PC-9 (cell line): ENCODE measurements at regions not wholly inside any gene's neighbourhood (a gene's known extent, or its start where the extent isn't known, plus 50 kb on each side); places are given as distances from the start of the nearest gene placed in this dataset.
"Not testable (repeated sequence)": the region's sequence is repeated elsewhere in the genome, so short reads cannot be mapped to it uniquely, and the experiment has no call there.

Experiments
- BruUV-seq: library from RNA; stranded (reverse); fragments of 400-500 nt; replicated peaks from 2 replicates; lab custom pipeline; 2021; lab: Mats Ljungman, UMichigan
- CTCF ChIA-PET: fragments of 300-600 bp; sonication (Branson Sonifier 250); formaldehyde crosslinking; loops from one replicate; lab custom pipeline; 2022; ENCODE audit warnings: antibody characterized with exemption; lab: Charles Lee
- POLR2A ChIA-PET: fragments of 300-600 bp; sonication (Branson Sonifier 250); formaldehyde crosslinking; loops from one replicate; lab custom pipeline; 2022; ENCODE audit warnings: antibody characterized with exemption; ENCODE audit not compliant: unreplicated experiment; lab: Charles Lee
- DNase-seq, 2 experiments: peaks; one replicate each; pipeline versions ENCODE4 v3.0.0 to v3.0.0-alpha.2; 2015 to 2022; ENCODE audit warnings: mixed read lengths in 1 of 2
- H2AFZ ChIP-seq: fragments of 200-600 bp; sonication (generic); 2 replicates; pipeline ENCODE4 v1.8.1; 2017; ENCODE audit warnings: antibody characterized with exemption
- H3F3A ChIP-seq: fragments of 200-600 bp; sonication (generic); 2 replicates; pipeline ENCODE4 v1.8.1; 2017; ENCODE audit warnings: antibody characterized with exemption, mild to moderate bottlenecking, low read depth; ENCODE audit not compliant: insufficient read depth
- H3K27ac ChIP-seq: fragments of 200-600 bp; sonication (generic); 2 replicates; pipeline ENCODE4 v1.6.1; 2016; ENCODE audit warnings: mixed run types
- H3K27me3 ChIP-seq: fragments of 200-600 bp; sonication (generic); 2 replicates; pipeline ENCODE4 v1.6.1; 2016; ENCODE audit warnings: low read depth, mixed run types; ENCODE audit not compliant: insufficient read depth
- H3K36me3 ChIP-seq: fragments of 200-600 bp; sonication (generic); 2 replicates; pipeline ENCODE4 v1.6.1; 2016; ENCODE audit warnings: low read depth, mixed run types
- H3K4me1 ChIP-seq: fragments of 200-600 bp; sonication (generic); replicated peaks from 2 replicates; pipeline ENCODE4 v1.6.1; 2016; ENCODE audit warnings: mixed run types; ENCODE audit not compliant: insufficient read depth
- H3K4me2 ChIP-seq: fragments of 200-600 bp; sonication (generic); 2 replicates; pipeline ENCODE4 v1.6.1; 2017; ENCODE audit warnings: mixed run types
- H3K4me3 ChIP-seq: fragments of 200-600 bp; sonication (generic); 2 replicates; pipeline ENCODE4 v1.6.1; 2016; ENCODE audit warnings: mixed run types
- H3K79me2 ChIP-seq: fragments of 200-600 bp; sonication (generic); 2 replicates; pipeline ENCODE4 v1.6.1; 2017; ENCODE audit warnings: low read depth, mixed run types
- H3K9me2 ChIP-seq: fragments of 200-600 bp; sonication (generic); 2 replicates; pipeline ENCODE4 v1.8.1; 2017; ENCODE audit warnings: mild to moderate bottlenecking; ENCODE audit not compliant: insufficient read depth
- H3K9me3 ChIP-seq: fragments of 200-600 bp; sonication (generic); 2 replicates; pipeline ENCODE4 v1.8.1; 2016; ENCODE audit warnings: low read depth; ENCODE audit not compliant: insufficient read depth
- H4K20me1 ChIP-seq: fragments of 200-600 bp; sonication (generic); 2 replicates; pipeline ENCODE4 v1.8.1; 2017; ENCODE audit not compliant: insufficient read depth
- EZH2 ChIP-seq: fragments of 200-600 bp; sonication (generic); IDR thresholded peaks from 2 replicates; pipeline ENCODE4 v1.8.0; 2017; ENCODE audit warnings: antibody characterized with exemption, low read depth
- intact Hi-C: fragments of 100-400 bp; cut with micrococcal nuclease; formaldehyde crosslinking; loops from one replicate; pipeline ENCODE4 v1.10.0; 2022; ENCODE audit not compliant: unreplicated experiment
- TF ChIP-seq, protein P1 (sequence below): fragments of 200-600 bp; sonication (generic); conservative IDR thresholded peaks from 2 replicates; pipeline ENCODE4 v1.6.1; 2017; ENCODE audit warnings: mixed run types, antibody characterized with exemption, mild to moderate bottlenecking, moderate library complexity

DNA sequence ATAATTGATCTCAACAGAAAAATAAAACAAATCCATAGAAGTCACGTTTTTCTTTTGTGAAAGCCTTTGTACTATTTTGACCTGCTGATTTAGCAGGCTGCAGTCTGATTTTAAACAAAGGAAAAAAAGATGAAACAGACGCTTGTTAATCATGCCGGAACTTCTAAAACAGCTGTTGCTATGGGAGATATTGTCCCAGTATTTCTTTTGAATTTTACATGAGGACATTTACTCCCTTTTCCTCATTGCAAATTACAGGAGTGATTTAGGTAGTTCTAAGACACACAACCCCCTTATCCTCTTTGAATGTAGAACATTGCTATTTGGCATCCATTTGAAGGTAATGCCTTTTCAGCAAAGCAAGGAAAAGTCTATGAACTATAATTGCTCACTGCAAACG is 416.1 kb downstream of the BCKDHB start:
- no peaks in the 10 kb centered on the region for H3K36me3 ChIP-seq
- no peaks in the 10 kb centered on the region for H3K79me2 ChIP-seq
- no peaks in the 10 kb centered on the region; the same call in 1 of the 2 replicates for H3K9me3 ChIP-seq
- no peak for DNase-seq
- no peaks in the 10 kb centered on the region for H3K9me2 ChIP-seq
- POLR2A ChIA-PET = no interaction called here
- H3K27ac ChIP-seq = no peak overlapping the region
- peaks cover 11% of the 10 kb centered on the region for H3K4me1 ChIP-seq
- no peaks in the 10 kb centered on the region for H4K20me1 ChIP-seq
- 0 out of 2 replicates have a peak, but pooled peaks cover 8% of the 10 kb centered on the region for H3F3A ChIP-seq
- intact Hi-C loops = no loop called here
- no peak overlapping the region for H3K4me3 ChIP-seq
- CTCF ChIA-PET = no interaction called here
- no peaks in the 10 kb centered on the region for H3K27me3 ChIP-seq
- H3K4me2 ChIP-seq = no peak overlapping the region
- BruUV-seq = no TSS peak
- TF ChIP-seq EZH2 = no peak
- TF ChIP-seq, protein P1, sequence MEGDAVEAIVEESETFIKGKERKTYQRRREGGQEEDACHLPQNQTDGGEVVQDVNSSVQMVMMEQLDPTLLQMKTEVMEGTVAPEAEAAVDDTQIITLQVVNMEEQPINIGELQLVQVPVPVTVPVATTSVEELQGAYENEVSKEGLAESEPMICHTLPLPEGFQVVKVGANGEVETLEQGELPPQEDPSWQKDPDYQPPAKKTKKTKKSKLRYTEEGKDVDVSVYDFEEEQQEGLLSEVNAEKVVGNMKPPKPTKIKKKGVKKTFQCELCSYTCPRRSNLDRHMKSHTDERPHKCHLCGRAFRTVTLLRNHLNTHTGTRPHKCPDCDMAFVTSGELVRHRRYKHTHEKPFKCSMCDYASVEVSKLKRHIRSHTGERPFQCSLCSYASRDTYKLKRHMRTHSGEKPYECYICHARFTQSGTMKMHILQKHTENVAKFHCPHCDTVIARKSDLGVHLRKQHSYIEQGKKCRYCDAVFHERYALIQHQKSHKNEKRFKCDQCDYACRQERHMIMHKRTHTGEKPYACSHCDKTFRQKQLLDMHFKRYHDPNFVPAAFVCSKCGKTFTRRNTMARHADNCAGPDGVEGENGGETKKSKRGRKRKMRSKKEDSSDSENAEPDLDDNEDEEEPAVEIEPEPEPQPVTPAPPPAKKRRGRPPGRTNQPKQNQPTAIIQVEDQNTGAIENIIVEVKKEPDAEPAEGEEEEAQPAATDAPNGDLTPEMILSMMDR = no peak
- H2AFZ ChIP-seq = no peak overlapping the region

DNA sequence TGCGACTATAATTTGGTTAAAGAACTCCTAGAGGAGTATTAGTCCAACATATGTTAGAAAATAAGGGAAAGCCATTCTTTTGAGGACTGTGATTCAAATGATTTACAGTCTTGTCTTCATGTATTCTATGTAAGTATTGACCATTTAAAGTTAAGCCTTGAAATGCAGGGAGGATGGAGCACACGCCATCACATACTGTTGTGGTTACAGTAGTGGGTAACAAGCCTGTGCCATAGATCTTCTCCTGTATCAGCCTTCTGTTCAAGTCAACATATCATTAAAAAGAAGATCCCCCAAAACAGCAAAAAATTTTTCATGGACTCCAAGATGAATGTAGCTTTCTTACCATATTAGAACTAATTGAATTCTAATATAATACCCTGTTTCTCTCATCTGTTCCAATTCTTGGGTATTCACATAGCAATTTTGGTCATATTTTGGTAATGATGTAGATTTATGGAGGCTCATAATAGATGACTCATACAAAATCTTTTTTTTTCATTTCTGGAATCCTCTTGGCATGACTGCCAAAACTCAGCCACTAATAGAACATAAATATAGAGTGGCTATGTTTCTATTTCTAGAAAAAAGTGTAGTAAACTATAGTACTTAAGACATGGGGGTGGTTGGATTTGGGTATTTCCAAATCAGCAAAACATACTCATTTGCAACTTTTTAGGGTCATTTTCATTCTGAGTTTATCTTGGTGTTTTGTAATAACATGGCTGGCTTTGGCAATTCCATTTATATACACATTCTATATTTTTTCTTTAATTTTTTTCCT is 413.5 kb downstream of the BCKDHB start:
- POLR2A ChIA-PET = no interaction called here
- intact Hi-C loops = no loop called here

DNA sequence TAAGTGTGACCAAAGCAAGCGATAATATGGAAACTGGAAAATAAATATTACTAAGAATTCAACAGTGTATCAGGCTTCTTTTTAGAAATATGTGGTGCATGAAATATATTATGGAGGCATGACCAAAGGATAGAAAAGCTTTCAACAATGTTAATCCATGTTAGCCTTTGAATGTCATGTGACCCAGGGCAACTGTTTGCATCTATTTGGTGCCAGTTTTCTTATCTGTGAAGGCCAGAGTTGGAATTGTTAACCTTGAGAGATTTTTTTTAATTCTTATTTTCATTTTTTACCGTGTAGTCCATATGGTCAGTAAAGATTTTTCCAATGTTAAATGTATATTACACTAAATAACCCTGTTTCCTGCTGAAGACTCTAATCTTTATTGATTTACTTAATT is 411.1 kb downstream of the BCKDHB start:
- no peaks in the 10 kb centered on the region for H3F3A ChIP-seq
- no peaks in the 10 kb centered on the region for H4K20me1 ChIP-seq
- no peak overlapping the region for H3K27ac ChIP-seq
- DNase-seq = no peak
- TF ChIP-seq, protein P1 = no peak
- TF ChIP-seq EZH2 = no peak
- H3K4me3 ChIP-seq = no peak overlapping the region
- BruUV-seq = no TSS peak
- intact Hi-C loops = no loop called here
- H3K9me2 ChIP-seq = no peaks in the 10 kb centered on the region
- H3K36me3 ChIP-seq = no peaks in the 10 kb centered on the region
- no peaks in the 10 kb centered on the region for H3K4me1 ChIP-seq
- no peaks in the 10 kb centered on the region for H3K9me3 ChIP-seq
- no peaks in the 10 kb centered on the region for H3K27me3 ChIP-seq
- no peak overlapping the region for H3K4me2 ChIP-seq
- ChIA-PET CTCF (no interaction called here), POLR2A (no interaction called here)
- no peak overlapping the region for H2AFZ ChIP-seq
- no peaks in the 10 kb centered on the region for H3K79me2 ChIP-seq

More for the DNA sequence above, 413.5 kb downstream of the BCKDHB start:
- Histone ChIP-seq H3K27me3 (no peaks in the 10 kb centered on the region), H3K4me3 (no peak overlapping the region), H3K4me1 (no peaks in the 10 kb centered on the region), H3K9me2 (no peaks in the 10 kb centered on the region), H2AFZ (no peak overlapping the region), H3K4me2 (no peak overlapping the region), H3K36me3 (no peaks in the 10 kb centered on the region), H3K9me3 (no peaks in the 10 kb centered on the region), H3K27ac (no peak overlapping the region), H3F3A (no peaks in the 10 kb centered on the region), H3K79me2 (no peaks in the 10 kb centered on the region), H4K20me1 (no peaks in the 10 kb centered on the region)
- no peak for TF ChIP-seq EZH2
- BruUV-seq = no TSS peak
- CTCF ChIA-PET = no interaction called here
- DNase-seq = no peak

DNA sequence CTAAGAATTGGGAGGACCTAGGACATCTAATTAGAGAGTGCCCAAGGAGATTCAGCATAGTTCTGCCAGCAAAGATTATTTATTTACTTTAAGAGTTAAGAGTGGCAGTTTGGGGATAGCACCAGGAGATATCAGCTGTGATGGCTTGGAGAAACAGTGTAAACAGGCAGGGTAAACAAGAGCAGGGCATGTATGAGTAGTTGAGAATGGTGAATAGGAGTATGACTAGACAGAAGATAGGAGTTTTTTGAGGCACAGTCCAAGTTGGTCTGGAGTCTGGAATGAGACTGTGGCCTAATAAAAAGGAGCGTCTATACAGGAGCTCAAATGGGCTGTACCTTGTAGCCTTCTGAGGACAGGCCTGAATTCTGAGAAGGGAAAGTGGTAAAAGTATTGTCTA is 404.1 kb downstream of the BCKDHB start:
- H3K27ac ChIP-seq, H2AFZ ChIP-seq, H4K20me1 ChIP-seq, intact Hi-C loops, H3K36me3 ChIP-seq, H3K79me2 ChIP-seq, POLR2A ChIA-PET, H3F3A ChIP-seq, H3K4me3 ChIP-seq, CTCF ChIA-PET, H3K27me3 ChIP-seq, BruUV-seq, H3K4me2 ChIP-seq, H3K9me3 ChIP-seq, H3K9me2 ChIP-seq, H3K4me1 ChIP-seq, DNase-seq: not testable (repeated sequence)
